ENCODE measurements at regions not wholly inside any gene's neighbourhood (a gene's known extent, or its start where the extent isn't known, plus 50 kb on each side); places are given as distances from the start of the nearest gene placed in this dataset.
"Not testable (repeated sequence)": the region's sequence is repeated elsewhere in the genome, so short reads cannot be mapped to it uniquely, and the experiment has no call there.

- DNase-seq: no peak
Observed at GRCh38 chr2:120502761-120503160, 156.8 kb downstream of the INHBB start.

- DNase-seq: no peak
Observed at GRCh38 chr2:120503206-120503792, 157.4 kb downstream of the INHBB start.

GRCh38 chr2:120503793-120504571 is 158.0 kb downstream of the INHBB start:
- DNase-seq: no peak

- DNase-seq: no peak
Observed at GRCh38 chr2:120504936-120505705, 159.2 kb downstream of the INHBB start.

- DNase-seq: no peak
Observed at GRCh38 chr2:120508567-120509041, 162.7 kb downstream of the INHBB start.

- no peak for DNase-seq
Observed at GRCh38 chr2:120509213-120509815, 163.4 kb downstream of the INHBB start.

GRCh38 chr2:120509991-120510735 is 164.2 kb downstream of the INHBB start:
- DNase-seq: no peak

- DNase-seq: no peak
Observed at GRCh38 chr2:120510751-120511395, 164.9 kb downstream of the INHBB start.

GRCh38 chr2:120511536-120511935 is 165.6 kb downstream of the INHBB start:
- DNase-seq: no peak

GRCh38 chr2:120511947-120512710 is 166.2 kb downstream of the INHBB start:
- DNase-seq: no peak

- DNase-seq: no peak
Observed at GRCh38 chr2:120513776-120514357, 167.9 kb downstream of the INHBB start.

GRCh38 chr2:120514521-120514920 is 168.6 kb downstream of the INHBB start:
- no peak for DNase-seq

- DNase-seq: not testable (repeated sequence)
Observed at GRCh38 chr2:120515066-120515758, 169.3 kb downstream of the INHBB start.

GRCh38 chr2:120515759-120516678 is 170.1 kb downstream of the INHBB start:
- no peak for DNase-seq

- DNase-seq: no peak
Observed at GRCh38 chr2:120516679-120517314, 170.9 kb downstream of the INHBB start.

- no peak for DNase-seq
Observed at GRCh38 chr2:120517751-120518469, 172.0 kb downstream of the INHBB start.

GRCh38 chr2:120518819-120519218 is 172.9 kb downstream of the INHBB start:
- DNase-seq: no peak

GRCh38 chr2:120519469-120519868 is 173.5 kb downstream of the INHBB start:
- DNase-seq: no peak
